GM12878 (cell line): ENCODE measurements at regions not wholly inside any gene's neighbourhood (a gene's known extent, or its start where the extent isn't known, plus 50 kb on each side); places are given as distances from the start of the nearest gene placed in this dataset.

Source experiments
- ATAC-seq: fragments of 200-7000 bp; cut with Tn5 transposase; 3 replicates; pipeline ENCODE4 v1.9.1; 2020; ENCODE audit warnings: mild to moderate bottlenecking, moderate library complexity
- BruUV-seq: library from RNA; stranded (reverse); fragments of 400-500 nt; replicated peaks from 2 replicates; lab custom pipeline; 2021; lab: Mats Ljungman, UMichigan
- CTCF ChIA-PET: fragments of 300-600 bp; sonication (Branson Sonifier 250); formaldehyde crosslinking; extraction: SDS; loops from one replicate; lab custom pipeline; 2021; ENCODE audit warnings: inconsistent platforms; lab: Yijun Ruan, JAX
- POLR2A ChIA-PET: fragments of 350-600 bp; formaldehyde crosslinking; extraction: SDS; loops from one replicate; lab custom pipeline; 2021; ENCODE audit warnings: inconsistent platforms; lab: Charles Lee
- RAD21 ChIA-PET: fragments of 300-600 bp; sonication (Branson Sonifier 250); formaldehyde crosslinking; loops from one replicate; lab custom pipeline; 2023; ENCODE audit warnings: antibody characterized with exemption; ENCODE audit not compliant: unreplicated experiment; lab: Charles Lee
- SMC1A ChIA-PET: fragments of 300-600 bp; sonication (Branson Sonifier 250); formaldehyde crosslinking; loops from one replicate; lab custom pipeline; 2023; ENCODE audit not compliant: unreplicated experiment, uncharacterized antibody; lab: Charles Lee
- DNase-seq: peaks from one replicate; pipeline ENCODE4 v3.0.0-alpha.2; 2011; ENCODE audit warnings: low read depth, low spot score
- FAIRE-seq: peaks from 3 replicates; lab custom pipeline; 2011; peaks lifted over from hg19 to GRCh38; lab: Jason Lieb, UNC
- H2AFZ ChIP-seq: 2 replicates; pipeline ENCODE4 v1.6.0; 2011; ENCODE audit warnings: low read depth, low read length, control low read depth; ENCODE audit not compliant: control insufficient read depth
- H3K27ac ChIP-seq: 2 replicates; pipeline ENCODE4 v1.5.1; 2011; ENCODE audit warnings: control low read depth; ENCODE audit not compliant: control insufficient read depth, insufficient read depth
- H3K27me3 ChIP-seq, 2 experiments: replicated peaks in 1 of 2; 2 replicates each; pipeline versions ENCODE4 v1.6.0 to v1.6.1; 2011; ENCODE audit warnings: low read length in 1 of 2; ENCODE audit not compliant: control insufficient read depth in 2 of 2, insufficient read depth in 2 of 2
- H3K36me3 ChIP-seq, 2 experiments: 2 replicates each; pipeline ENCODE4 v1.5.1; 2011; ENCODE audit warnings: low read length in 1 of 2; ENCODE audit not compliant: control insufficient read depth in 2 of 2, insufficient read depth in 2 of 2
- H3K4me1 ChIP-seq: 2 replicates; pipeline ENCODE4 v1.6.1; 2011; ENCODE audit warnings: mild to moderate bottlenecking, low read length, moderate library complexity, mixed read lengths; ENCODE audit not compliant: control insufficient read depth, insufficient read depth
- H3K4me2 ChIP-seq: 2 replicates; pipeline ENCODE4 v1.6.0; 2011; ENCODE audit warnings: control low read depth; ENCODE audit not compliant: control insufficient read depth, insufficient read depth
- H3K4me3 ChIP-seq: fragments of 200-600 bp; sonication (generic); 2 replicates; pipeline ENCODE4 v1.5.1; 2016
- H3K79me2 ChIP-seq: 2 replicates; pipeline ENCODE4 v1.6.0; 2011; ENCODE audit warnings: low read length; ENCODE audit not compliant: control insufficient read depth, insufficient read depth
- H3K9ac ChIP-seq: 2 replicates; pipeline ENCODE4 v1.8.0; 2011; ENCODE audit warnings: low read length, control low read depth, mixed read lengths; ENCODE audit not compliant: control insufficient read depth, insufficient read depth
- H3K9me3 ChIP-seq: replicated peaks from 3 replicates; pipeline ENCODE4 v1.5.1; 2011; ENCODE audit warnings: mild to moderate bottlenecking, low read length; ENCODE audit not compliant: control insufficient read depth, insufficient read depth
- H4K20me1 ChIP-seq: 2 replicates; pipeline ENCODE4 v1.6.0; 2011; ENCODE audit not compliant: control insufficient read depth, insufficient read depth
- BHLHE40 ChIP-seq, 2 experiments: fragments of 450-650 bp in 1 of 2; IDR thresholded peaks; 2 replicates each; pipeline ENCODE4 v1.6.1; 2011 to 2017; ENCODE audit warnings: low read depth in 2 of 2, borderline replicate concordance in 1 of 2, improper control_type of control experiment in 1 of 2, low read length in 1 of 2, mild to moderate bottlenecking in 1 of 2
- JUNB ChIP-seq: IDR thresholded peaks from 2 replicates; pipeline ENCODE4 v1.6.1; 2016; ENCODE audit warnings: antibody characterized with exemption, mild to moderate bottlenecking
- MEF2B ChIP-seq: fragments of 450-650 bp; IDR thresholded peaks from 2 replicates; pipeline ENCODE4 v1.6.1; 2018; ENCODE audit warnings: mild to moderate bottlenecking, moderate library complexity; ENCODE audit not compliant: partially characterized antibody, poor library complexity, severe bottlenecking
- NR2C2 ChIP-seq: IDR thresholded peaks from 2 replicates; pipeline ENCODE4 v1.6.1; 2011; ENCODE audit warnings: borderline replicate concordance, low read depth; ENCODE audit not compliant: control insufficient read depth, insufficient read length
- NR2F1 ChIP-seq: fragments of 450-650 bp; conservative IDR thresholded peaks from 2 replicates; pipeline ENCODE4 v1.6.1; 2017; ENCODE audit warnings: mild to moderate bottlenecking
- PAX8 ChIP-seq: fragments of 450-650 bp; IDR thresholded peaks from 2 replicates; pipeline ENCODE4 v1.6.1; 2017; ENCODE audit warnings: mild to moderate bottlenecking, moderate library complexity
- SIN3A ChIP-seq: IDR thresholded peaks from 2 replicates; pipeline ENCODE4 v1.6.1; 2012; ENCODE audit warnings: low read depth, low read length, improper control_type of control experiment
- SP1 ChIP-seq: IDR thresholded peaks from one replicate; pipeline ENCODE4 v1.6.1; 2011; ENCODE audit warnings: low read depth, low read length
- WGBS: methylation state at CpG from one replicate; pipeline ENCODE4 v1.1.6; 2016; ENCODE audit warnings: low lambda C conversion rate; ENCODE audit not compliant: insufficient replicate concordance, insufficient coverage; ENCODE audit errors: missing lambda C conversion rate; 5-methylcytosine and 5-hydroxymethylcytosine counted together
- in situ Hi-C: fragments of 300-500 bp; cut with MboI; formaldehyde crosslinking; loops from 9 replicates; pipeline ENCODE4 v1.14.3; 2018; ENCODE audit warnings: mixed read lengths
- intact Hi-C: fragments of 100-400 bp; cut with micrococcal nuclease; formaldehyde crosslinking; loops from one replicate; pipeline ENCODE4 v1.14.2; 2022; ENCODE audit not compliant: unreplicated experiment
- TF ChIP-seq, protein P1 (sequence below): fragments of 450-650 bp; IDR thresholded peaks from 2 replicates; pipeline ENCODE4 v1.6.1; 2017; ENCODE audit warnings: mild to moderate bottlenecking

DNA sequence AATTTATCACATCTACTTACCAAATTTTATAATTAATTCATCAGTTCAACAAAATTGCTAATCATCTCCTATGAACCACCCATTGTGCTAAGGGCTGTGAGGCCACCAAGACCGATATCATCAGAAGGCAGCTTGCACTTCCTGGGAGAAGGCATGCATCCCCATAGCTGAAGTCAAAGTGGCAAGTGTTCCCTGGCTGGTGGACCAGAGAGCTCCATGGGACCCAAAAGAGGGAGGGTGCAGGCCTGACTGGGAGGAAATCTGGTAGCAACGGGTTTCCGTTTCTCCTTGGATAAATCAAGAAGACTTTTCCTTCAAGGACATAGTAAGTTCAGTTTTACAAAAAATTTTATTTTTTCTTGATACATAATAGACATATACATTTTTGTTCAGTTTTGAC, 325.2 kb downstream of the FGF9 start (continued):
- TF ChIP-seq NR2C2 (no peak), MEF2B (no peak), JUNB (no peak), PAX8 (no peak), SP1 (no peak), BHLHE40 (IDR thresholded peaks at IDR 0.05; ENCODE audit: borderline replicate concordance in 1 of 2, low read depth in 2 of 2, low read length in 1 of 2) (no peak)
- TF ChIP-seq, protein P1, sequence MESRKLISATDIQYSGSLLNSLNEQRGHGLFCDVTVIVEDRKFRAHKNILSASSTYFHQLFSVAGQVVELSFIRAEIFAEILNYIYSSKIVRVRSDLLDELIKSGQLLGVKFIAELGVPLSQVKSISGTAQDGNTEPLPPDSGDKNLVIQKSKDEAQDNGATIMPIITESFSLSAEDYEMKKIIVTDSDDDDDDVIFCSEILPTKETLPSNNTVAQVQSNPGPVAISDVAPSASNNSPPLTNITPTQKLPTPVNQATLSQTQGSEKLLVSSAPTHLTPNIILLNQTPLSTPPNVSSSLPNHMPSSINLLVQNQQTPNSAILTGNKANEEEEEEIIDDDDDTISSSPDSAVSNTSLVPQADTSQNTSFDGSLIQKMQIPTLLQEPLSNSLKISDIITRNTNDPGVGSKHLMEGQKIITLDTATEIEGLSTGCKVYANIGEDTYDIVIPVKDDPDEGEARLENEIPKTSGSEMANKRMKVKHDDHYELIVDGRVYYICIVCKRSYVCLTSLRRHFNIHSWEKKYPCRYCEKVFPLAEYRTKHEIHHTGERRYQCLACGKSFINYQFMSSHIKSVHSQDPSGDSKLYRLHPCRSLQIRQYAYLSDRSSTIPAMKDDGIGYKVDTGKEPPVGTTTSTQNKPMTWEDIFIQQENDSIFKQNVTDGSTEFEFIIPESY = no peak

DNA sequence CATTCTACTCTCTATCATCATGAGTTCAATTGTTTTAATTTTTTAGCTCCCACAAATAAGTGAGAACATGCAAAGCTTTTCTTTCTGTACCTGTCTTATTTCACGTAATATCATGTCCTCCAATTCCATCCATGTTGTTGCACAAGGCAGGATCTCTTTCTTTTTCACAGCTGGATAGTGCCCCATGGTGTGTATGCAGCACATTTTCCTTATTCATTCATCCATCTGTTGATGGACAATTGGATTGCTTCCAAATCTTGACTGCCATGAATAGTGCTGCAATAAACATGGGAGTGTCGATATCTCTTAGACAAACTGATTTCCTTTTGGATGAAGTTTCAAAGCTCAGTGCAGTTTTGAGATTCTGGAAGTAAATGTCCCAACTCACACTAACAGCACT, 326.9 kb downstream of the FGF9 start:
- no peak overlapping the region for H3K27ac ChIP-seq
- ChIA-PET RAD21 (no interaction called here), POLR2A (no interaction called here), CTCF (no interaction called here), SMC1A (interaction anchor here (0.9 to 1.0 kb wide), 2 partner anchors 16 to 29 kb away, joined by 3 read pairs; no protein-coding TSS in a partner anchor)
- H3K4me3 ChIP-seq = no peak overlapping the region
- H3K36me3 ChIP-seq = no peaks in the 10 kb centered on the region
- H3K4me1 ChIP-seq = no peaks in the 10 kb centered on the region
- H2AFZ ChIP-seq = no peak overlapping the region
- no peaks in the 10 kb centered on the region; the same call in 2 of the 3 replicates for H3K9me3 ChIP-seq
- no peak overlapping the region for H3K4me2 ChIP-seq
- TF ChIP-seq SIN3A (no peak), NR2F1 (no peak)
- in situ Hi-C loops = no loop called here
- no peak overlapping the region for H3K9ac ChIP-seq
- H3K27me3 ChIP-seq = no peaks in the 10 kb centered on the region
- ATAC-seq = no peak
- DNase-seq = no peak
- intact Hi-C loops = no loop called here
- no peaks in the 10 kb centered on the region for H4K20me1 ChIP-seq
- no peaks in the 10 kb centered on the region for H3K79me2 ChIP-seq
- 71% methylated on average over 2 of the region's 2 CpGs for WGBS
- no TSS peak for BruUV-seq
- no peak for FAIRE-seq
